ENCODE measurements at regions not wholly inside any gene's neighbourhood (a gene's known extent, or its start where the extent isn't known, plus 50 kb on each side); places are given as distances from the start of the nearest gene placed in this dataset.

DNA sequence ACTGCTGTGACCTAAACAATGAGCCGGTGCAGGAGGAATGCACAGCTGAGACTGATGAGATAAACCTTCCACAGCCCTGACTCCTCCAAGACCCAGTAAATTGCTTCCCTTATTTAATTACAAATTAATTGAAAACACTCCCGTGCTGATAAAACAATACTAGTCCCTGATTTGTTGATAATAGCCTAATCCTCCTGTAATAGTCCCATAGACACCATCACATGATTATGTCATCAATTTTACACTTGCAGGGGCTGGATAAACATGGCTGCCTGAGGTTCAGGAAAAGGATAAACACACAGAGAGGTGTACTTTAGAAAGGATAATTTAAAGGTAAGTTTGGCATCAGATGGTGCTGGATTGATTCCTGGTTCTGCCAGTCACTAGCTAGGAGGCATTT is 84.6 kb upstream of the SPAG17 start:
- H3K27me3 ChIP-seq (ENCODE audit: control insufficient read depth, extremely low read depth, insufficient read depth, low read length): no peaks in the 10 kb centered on the region
- DNase-seq (ENCODE audit: low read depth, low spot score): no peak
- no peak for FAIRE-seq
- H3K9me3 ChIP-seq (ENCODE audit: control insufficient read depth, low read depth, low read length): no peaks in the 10 kb centered on the region
- no peak overlapping the region for H3K9ac ChIP-seq (ENCODE audit: control insufficient read depth, extremely low read depth, insufficient read depth, low read length)
- no peaks in the 10 kb centered on the region for H3K79me2 ChIP-seq (ENCODE audit: control insufficient read depth, insufficient read depth, low read length)
- no peak for TF ChIP-seq EZH2 (IDR thresholded peaks at IDR 0.05; ENCODE audit: low read length)
- no peak for TF ChIP-seq CTCF (optimal IDR thresholded peaks at IDR 0.05 in 1 of 3, IDR thresholded peaks at IDR 0.05 in 1 of 3, conservative IDR thresholded peaks at IDR 0.05 in 1 of 3; ENCODE audit: extremely low read depth in 1 of 3, insufficient read depth in 2 of 3, low read length in 3 of 3)
- H2AFZ ChIP-seq (ENCODE audit: control insufficient read depth, low read length): no peak overlapping the region
- no peaks in the 10 kb centered on the region for H3K4me1 ChIP-seq (ENCODE audit: control insufficient read depth, extremely low read depth, insufficient read depth, low read length)
- H4K20me1 ChIP-seq (ENCODE audit: control insufficient read depth, extremely low read depth, insufficient read depth, low read length): no peaks in the 10 kb centered on the region
- H3K4me2 ChIP-seq (ENCODE audit: control insufficient read depth, extremely low read depth, insufficient read depth, low read depth, low read length): no peak overlapping the region
- no peak overlapping the region for H3K27ac ChIP-seq (ENCODE audit: control insufficient read depth, insufficient read depth, low read length)
- no peak overlapping the region for H3K4me3 ChIP-seq (ENCODE audit: control insufficient read depth in 2 of 3, extremely low read depth in 1 of 3, insufficient read depth in 2 of 3, low read depth in 1 of 3, low read length in 3 of 3)
- dilution Hi-C loops (cut with MboI; ENCODE audit: extremely low pct_ligation_motif_present, low sequenced_read_pairs): no loop called here
- no peaks in the 10 kb centered on the region for H3K36me3 ChIP-seq (ENCODE audit: control insufficient read depth in 2 of 2, extremely low read depth in 1 of 2, insufficient read depth in 2 of 2, low read length in 2 of 2)
- no peaks in the 10 kb centered on the region for H3K9me1 ChIP-seq (ENCODE audit: control insufficient read depth, extremely low read depth, insufficient read depth, low read length)

DNA sequence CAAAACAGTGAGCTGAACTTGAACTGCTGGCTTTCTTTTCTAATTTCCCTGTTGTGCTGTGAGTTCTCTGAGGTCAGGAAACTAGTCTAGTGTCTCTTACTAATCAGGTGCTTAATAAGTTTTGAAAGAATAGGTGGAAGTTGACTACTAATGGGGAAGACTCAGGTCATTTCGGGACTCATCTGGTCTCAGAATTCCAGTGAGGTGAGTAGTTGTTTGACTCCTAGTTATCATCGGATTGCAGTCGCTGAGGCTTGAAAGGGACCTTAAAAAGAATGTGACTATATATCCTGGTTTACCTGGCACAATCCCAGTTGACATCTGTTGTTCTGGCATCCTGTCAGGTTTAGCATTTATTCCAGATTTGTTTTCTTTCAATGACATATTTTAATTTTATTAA is 81.4 kb upstream of the SPAG17 start:
- Histone ChIP-seq H3K36me3 (ENCODE audit: control insufficient read depth in 2 of 2, extremely low read depth in 1 of 2, insufficient read depth in 2 of 2, low read length in 2 of 2) (no peaks in the 10 kb centered on the region), H3K79me2 (ENCODE audit: control insufficient read depth, insufficient read depth, low read length) (no peaks in the 10 kb centered on the region), H3K9me1 (ENCODE audit: control insufficient read depth, extremely low read depth, insufficient read depth, low read length) (no peaks in the 10 kb centered on the region), H3K27ac (ENCODE audit: control insufficient read depth, insufficient read depth, low read length) (no peak overlapping the region), H3K4me1 (ENCODE audit: control insufficient read depth, extremely low read depth, insufficient read depth, low read length) (no peaks in the 10 kb centered on the region), H3K4me3 (ENCODE audit: control insufficient read depth in 2 of 3, extremely low read depth in 1 of 3, insufficient read depth in 2 of 3, low read depth in 1 of 3, low read length in 3 of 3) (no peak overlapping the region), H3K4me2 (ENCODE audit: control insufficient read depth, extremely low read depth, insufficient read depth, low read depth, low read length) (no peak overlapping the region), H3K9me3 (ENCODE audit: control insufficient read depth, low read depth, low read length) (no peaks in the 10 kb centered on the region), H4K20me1 (ENCODE audit: control insufficient read depth, extremely low read depth, insufficient read depth, low read length) (no peaks in the 10 kb centered on the region), H3K27me3 (ENCODE audit: control insufficient read depth, extremely low read depth, insufficient read depth, low read length) (no peaks in the 10 kb centered on the region), H3K9ac (ENCODE audit: control insufficient read depth, extremely low read depth, insufficient read depth, low read length) (no peak overlapping the region), H2AFZ (ENCODE audit: control insufficient read depth, low read length) (no peak overlapping the region)
- TF ChIP-seq EZH2 (IDR thresholded peaks at IDR 0.05; ENCODE audit: low read length): no peak
- TF ChIP-seq CTCF (optimal IDR thresholded peaks at IDR 0.05 in 1 of 3, IDR thresholded peaks at IDR 0.05 in 1 of 3, conservative IDR thresholded peaks at IDR 0.05 in 1 of 3; ENCODE audit: extremely low read depth in 1 of 3, insufficient read depth in 2 of 3, low read length in 3 of 3): no peak
- FAIRE-seq (no peak), DNase-seq (ENCODE audit: low read depth, low spot score) (no peak)
- dilution Hi-C loops (cut with MboI; ENCODE audit: extremely low pct_ligation_motif_present, low sequenced_read_pairs): no loop called here
